Transverse colon (tissue), 4 donors: ENCODE measurements at regions not wholly inside any gene's neighbourhood (a gene's known extent, or its start where the extent isn't known, plus 50 kb on each side); places are given as distances from the start of the nearest gene placed in this dataset.

Experiments used
- DNase-seq: peaks from one replicate; pipeline ENCODE4 v3.0.0-alpha.2; 2019
- H3K27ac ChIP-seq, 4 donors: fragments of 200-600 bp; sonication (generic); 2 replicates each; pipeline ENCODE4 v1.5.1; 2016 to 2018; ENCODE audit warnings: inconsistent platforms in 4 of 4
- H3K27me3 ChIP-seq: fragments of 200-600 bp; sonication (generic); 2 replicates; pipeline ENCODE4 v1.5.1; 2017; ENCODE audit warnings: inconsistent platforms
- H3K36me3 ChIP-seq, 4 donors: fragments of 200-600 bp; sonication (generic); 2 replicates each; pipeline ENCODE4 v1.5.1; 2017 to 2019; ENCODE audit warnings: inconsistent platforms in 4 of 4
- H3K4me1 ChIP-seq, 4 donors: fragments of 200-600 bp; sonication (generic); 2 replicates each; pipeline ENCODE4 v1.5.1; 2017 to 2020; ENCODE audit warnings: inconsistent platforms in 4 of 4
- H3K4me3 ChIP-seq, 4 donors: fragments of 200-600 bp; sonication (generic); 1 replicate in 1 of 4; 2 replicates in 3 of 4; pipeline versions ENCODE4 v1.5.1 to v1.6.1; 2017 to 2019; ENCODE audit warnings: inconsistent platforms in 4 of 4
- H3K9me3 ChIP-seq, 2 donors: fragments of 200-600 bp; sonication (generic); 2 replicates each; pipeline ENCODE4 v1.5.1; 2017 to 2019; ENCODE audit warnings: inconsistent platforms in 2 of 2
- CTCF ChIP-seq, 5 experiments: fragments of 200-600 bp in 3 of 5; fragments of 450-650 bp in 2 of 5; sonication (generic) in 3 of 5; IDR thresholded peaks; 1 replicate in 2 of 5; 2 replicates in 3 of 5; pipeline ENCODE4 v1.5.1; 2016 to 2017; ENCODE audit warnings: antibody characterized with exemption in 5 of 5, inconsistent platforms in 3 of 5, mild to moderate bottlenecking in 2 of 5, moderate library complexity in 1 of 5
- EP300 ChIP-seq: sonication (generic); formaldehyde crosslinking; IDR thresholded peaks from one replicate; pipeline ENCODE4 v1.6.1; 2017; ENCODE audit warnings: antibody characterized with exemption, low read depth
- POLR2A ChIP-seq: fragments of 450-650 bp; IDR thresholded peaks from one replicate; pipeline ENCODE4 v1.6.1; 2016; ENCODE audit warnings: antibody characterized with exemption, mild to moderate bottlenecking, moderate library complexity
- POLR2AphosphoS5 ChIP-seq, 3 donors: sonication (generic); formaldehyde crosslinking; IDR thresholded peaks; one replicate each; pipeline ENCODE4 v1.6.1; 2016; ENCODE audit warnings: antibody characterized with exemption in 3 of 3
- WGBS, 2 donors: methylation state at CpG; one replicate each; pipeline ENCODE4 v1.1.5; 2018; ENCODE audit warnings: low coverage in 1 of 2; 5-methylcytosine and 5-hydroxymethylcytosine counted together
- in situ Hi-C, 4 donors: fragments of 200-750 bp; cut with MboI; loops; one replicate each; pipeline versions ENCODE4 v1.15.0 to v1.15.1; 2017; ENCODE audit warnings: low sequenced_read_pairs in 3 of 4, low pct_ligation_motif_present in 1 of 4, low pct_unique_long_range_greater_than_20kb in 1 of 4
- intact Hi-C: fragments of 100-400 bp; cut with DNase I; formaldehyde crosslinking; loops from one replicate; pipeline ENCODE4 v1.15.1; 2023; ENCODE audit warnings: low total_unique reads

- TF ChIP-seq CTCF (IDR thresholded peaks at IDR 0.05): no peak
- TF ChIP-seq EP300: no peak
- TF ChIP-seq POLR2AphosphoS5 (IDR thresholded peaks at IDR 0.05): no peak
- TF ChIP-seq POLR2A: no peak
- Histone ChIP-seq H3K36me3 (no peaks in the 10 kb centered on the region), H3K27me3 (no peaks in the 10 kb centered on the region), H3K27ac (no peak overlapping the region), H3K4me1 (peaks cover 0 to 5% (median 0%) of the 10 kb centered on the region in 4 donors), H3K4me3 (no peak overlapping the region), H3K9me3 (no peaks in the 10 kb centered on the region)
- in situ Hi-C loops: no loop called here
- WGBS, 2 donors: 86% methylated on average over 8 of the region's 8 CpGs; no CpG with 5 or more reads in 1 of the 2 donors
- no peak for DNase-seq
- intact Hi-C loops: no loop called here
These were observed 63.8 kb upstream of the LINC01488 start for GRCh38 chr11:69417699-69418085.

- no peaks in the 10 kb centered on the region for H3K36me3 ChIP-seq
- peaks cover 0 to 5% (median 0%) of the 10 kb centered on the region in 4 donors for H3K4me1 ChIP-seq
- H3K4me3 ChIP-seq: no peak overlapping the region
- intact Hi-C loops: no loop called here
- H3K9me3 ChIP-seq: no peaks in the 10 kb centered on the region
- H3K27me3 ChIP-seq: no peaks in the 10 kb centered on the region
- TF ChIP-seq POLR2A (no peak), EP300 (no peak)
- no peak for DNase-seq
- in situ Hi-C loops: no loop called here
- 83% methylated on average over 14 of the region's 14 CpGs; no CpG with 5 or more reads in 1 of the 2 donors for WGBS, 2 donors
- H3K27ac ChIP-seq: no peak overlapping the region
These were observed 62.7 kb upstream of the LINC01488 start for GRCh38 chr11:69418576-69419296.

GRCh38 chr11:69419662-69420395 is 61.6 kb upstream of the LINC01488 start:
- in situ Hi-C loops: no loop called here
- no peak for DNase-seq
- peaks cover 0 to 5% (median 0%) of the 10 kb centered on the region in 4 donors for H3K4me1 ChIP-seq
- H3K9me3 ChIP-seq: peaks cover 3 to 6% of the 10 kb centered on the region in 2 donors
- 80 to 83% methylated on average over 6 to 20 of the region's 20 CpGs for WGBS, 2 donors
- no peak overlapping the region for H3K4me3 ChIP-seq
- intact Hi-C loops: no loop called here
- TF ChIP-seq POLR2AphosphoS5 (IDR thresholded peaks at IDR 0.05): no peak
- no peak for TF ChIP-seq CTCF (IDR thresholded peaks at IDR 0.05)
- TF ChIP-seq POLR2A: no peak
- no peak for TF ChIP-seq EP300
- no peaks in the 10 kb centered on the region for H3K27me3 ChIP-seq
- no peaks in the 10 kb centered on the region for H3K36me3 ChIP-seq
- H3K27ac ChIP-seq: no peak overlapping the region

- H3K4me1 ChIP-seq: peaks cover 0 to 5% (median 0%) of the 10 kb centered on the region in 4 donors
- WGBS, 2 donors: 87 to 89% methylated on average over 3 to 16 of the region's 16 CpGs
- TF ChIP-seq POLR2AphosphoS5 (IDR thresholded peaks at IDR 0.05) (no peak), CTCF (IDR thresholded peaks at IDR 0.05) (no peak)
- H3K27ac ChIP-seq: no peak overlapping the region
- no peak overlapping the region for H3K4me3 ChIP-seq
- intact Hi-C loops: no loop called here
- DNase-seq: no peak
- no peaks in the 10 kb centered on the region for H3K27me3 ChIP-seq
- peaks cover 4 to 8% of the 10 kb centered on the region in 2 donors for H3K9me3 ChIP-seq
- in situ Hi-C loops: no loop called here
- no peaks in the 10 kb centered on the region for H3K36me3 ChIP-seq
These were observed 58.8 kb upstream of the LINC01488 start for GRCh38 chr11:69422645-69423044.
